GM21360 (cell line): ENCODE measurements at regions not wholly inside any gene's neighbourhood (a gene's known extent, or its start where the extent isn't known, plus 50 kb on each side); places are given as distances from the start of the nearest gene placed in this dataset.

ENCODE experiments used
- ATAC-seq: cut with Tn5 transposase; IDR thresholded peaks from one replicate; pipeline ENCODE4 v1.9.1; 2021; ENCODE audit warnings: mild to moderate bottlenecking, moderate library complexity; ENCODE audit not compliant: unreplicated experiment

- no peak for ATAC-seq
Measured at GRCh38 chr15:93152360-93152759, 63.3 kb upstream of the RGMA start.

GRCh38 chr15:93150910-93151881, 62.2 kb upstream of the RGMA start:
- ATAC-seq: no peak

DNA sequence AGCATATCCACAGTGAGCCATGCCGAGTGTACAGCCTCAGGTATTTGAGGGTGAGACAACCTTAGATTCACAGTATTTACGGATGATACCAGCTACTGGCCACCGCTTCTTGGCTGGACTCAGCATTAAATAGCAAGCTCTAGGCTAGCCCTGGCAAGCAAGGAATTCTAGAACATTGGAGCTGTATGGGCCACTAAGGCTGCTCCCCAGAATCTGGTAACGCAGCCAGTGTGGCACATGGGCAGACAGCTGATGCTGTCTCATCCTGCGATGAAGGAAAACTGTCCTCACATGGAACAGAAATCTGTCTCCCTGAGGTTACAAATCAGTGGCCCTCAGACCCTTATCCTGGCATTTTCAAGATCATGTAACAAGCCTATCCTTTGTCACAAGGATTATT, 57.6 kb upstream of the RGMA start:
- no peak for ATAC-seq

- ATAC-seq: no peak
Measured at GRCh38 chr15:93146196-93146595, 57.2 kb upstream of the RGMA start.

GRCh38 chr15:93144463-93145236, 55.6 kb upstream of the RGMA start:
- no peak for ATAC-seq

GRCh38 chr15:93143186-93143585, 54.2 kb upstream of the RGMA start:
- no peak for ATAC-seq

GRCh38 chr15:93141371-93141794, 52.4 kb upstream of the RGMA start:
- peak; percentile 52 for ATAC-seq

DNA sequence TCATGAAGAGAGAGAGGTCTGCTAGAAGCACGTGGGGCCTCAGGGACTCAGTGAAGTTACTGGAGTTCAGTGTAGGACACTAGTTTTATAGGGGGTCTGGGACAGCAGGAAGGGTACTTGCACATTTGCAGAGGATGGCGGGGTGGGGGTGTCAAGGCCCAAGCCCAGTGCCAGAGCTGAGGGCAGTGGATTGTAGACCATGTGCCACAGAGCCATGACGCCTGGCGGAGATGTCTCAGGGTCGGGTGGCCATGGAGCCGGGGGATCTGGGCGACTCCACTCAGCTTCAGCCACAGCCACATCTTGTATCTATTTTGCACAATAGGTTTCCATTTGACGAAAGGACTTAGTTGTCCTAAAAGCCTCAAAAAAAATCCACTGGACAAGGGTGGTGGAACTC, 50.4 kb upstream of the RGMA start:
- ATAC-seq: no peak

GRCh38 chr15:93138681-93139250, 49.8 kb upstream of the RGMA start:
- ATAC-seq: no peak
